Naive thymus-derived CD8-positive, alpha-beta T cell (primary cell): ENCODE measurements at regions not wholly inside any gene's neighbourhood (a gene's known extent, or its start where the extent isn't known, plus 50 kb on each side); places are given as distances from the start of the nearest gene placed in this dataset.
"Not testable (repeated sequence)": the region's sequence is repeated elsewhere in the genome, so short reads cannot be mapped to it uniquely, and the experiment has no call there.

Experiments
- ATAC-seq, 2 donors: fragments of 150-1000 bp; cut with Tn5 transposase in 1 of 2; sonication (Bioruptor Pico), chemical (Tn5 transposase) in 1 of 2; 1 replicate in 1 of 2; 2 replicates in 1 of 2; pipeline ENCODE4 v1.10.0; 2021; ENCODE audit warnings: mild to moderate bottlenecking in 2 of 2, moderate library complexity in 2 of 2
- POLR2A ChIA-PET: fragments of 350-600 bp; sonication (Branson Sonifier 250); formaldehyde crosslinking; loops from one replicate; lab custom pipeline; 2021; ENCODE audit warnings: antibody characterized with exemption; lab: Charles Lee
- DNase-seq, 10 donors: peaks; one replicate each; pipeline versions ENCODE4 v3.0.0 to v3.0.0-alpha.2; 2020 to 2022
- H3K27ac Mint-ChIP-seq, 10 donors: one replicate each; pipeline ENCODE4 v1.8.0; 2020 to 2022; ENCODE audit warnings: mild to moderate bottlenecking in 10 of 10, mixed read lengths in 10 of 10, moderate library complexity in 4 of 10, inconsistent platforms in 1 of 10
- H3K27me3 Mint-ChIP-seq, 5 donors: one replicate each; pipeline ENCODE4 v1.8.0; 2021 to 2022; ENCODE audit warnings: mixed read lengths in 5 of 5
- H3K36me3 Mint-ChIP-seq, 3 donors: one replicate each; pipeline ENCODE4 v1.8.0; 2020 to 2022; ENCODE audit warnings: mixed read lengths in 3 of 3, mild to moderate bottlenecking in 2 of 3, inconsistent platforms in 1 of 3
- H3K4me1 Mint-ChIP-seq, 4 donors: one replicate each; pipeline ENCODE4 v1.8.0; 2021 to 2022; ENCODE audit warnings: mixed read lengths in 4 of 4
- H3K4me3 Mint-ChIP-seq, 10 donors: one replicate each; pipeline ENCODE4 v1.8.0; 2020 to 2022; ENCODE audit warnings: mild to moderate bottlenecking in 10 of 10, mixed read lengths in 10 of 10, moderate library complexity in 6 of 10, inconsistent platforms in 1 of 10
- H3K9me3 Mint-ChIP-seq, 9 donors: one replicate each; pipeline ENCODE4 v1.8.0; 2020 to 2022; ENCODE audit warnings: mixed read lengths in 9 of 9, mild to moderate bottlenecking in 3 of 9, inconsistent platforms in 1 of 9, moderate library complexity in 1 of 9

DNA sequence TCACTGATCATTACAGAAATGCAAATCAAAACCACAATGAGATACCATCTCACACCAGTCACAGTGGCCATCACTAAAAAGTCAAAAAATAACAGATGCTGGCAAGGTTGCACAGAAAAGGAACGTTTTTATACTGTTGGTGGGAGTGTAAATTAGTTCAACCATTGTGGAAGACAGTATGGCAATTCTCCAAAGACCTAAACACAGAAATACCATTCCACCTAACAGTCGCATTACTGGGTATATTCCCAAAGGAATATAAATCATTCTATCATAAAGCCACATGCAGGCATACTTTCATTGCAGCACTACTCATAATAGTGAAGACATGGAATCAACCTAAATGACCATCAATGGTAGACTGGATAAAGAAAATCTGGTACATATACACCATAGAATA is 83.2 kb upstream of the ARID5B start:
- H3K27ac Mint-ChIP-seq, H3K27me3 Mint-ChIP-seq, H3K4me3 Mint-ChIP-seq, ATAC-seq, H3K9me3 Mint-ChIP-seq, H3K4me1 Mint-ChIP-seq, DNase-seq, H3K36me3 Mint-ChIP-seq, POLR2A ChIA-PET: not testable (repeated sequence)

DNA sequence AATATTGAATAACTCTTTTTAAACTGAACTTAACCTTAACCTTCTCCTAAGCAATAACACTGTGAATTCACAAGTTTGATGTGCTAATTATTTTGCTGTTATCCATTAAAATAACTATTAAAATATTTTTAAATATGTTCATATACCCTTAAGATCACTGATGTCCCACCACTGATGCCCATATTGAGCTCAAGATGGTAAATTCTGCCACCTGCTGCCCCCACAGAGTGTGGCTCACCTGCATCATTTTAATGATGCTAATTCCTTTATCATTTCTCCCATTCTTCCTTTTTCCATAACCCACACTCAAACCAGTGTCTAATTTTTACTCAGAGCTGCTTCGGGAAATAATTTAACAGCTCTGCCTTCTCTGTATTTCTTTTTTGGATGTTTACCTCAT is 82.3 kb upstream of the ARID5B start:
- H3K27ac Mint-ChIP-seq = no peak overlapping the region
- DNase-seq (no peak), ATAC-seq (no peak)
- H3K27me3 Mint-ChIP-seq = peaks cover 0 to 4% (median 0%) of the 10 kb centered on the region in 5 donors
- H3K4me1 Mint-ChIP-seq = no peaks in the 10 kb centered on the region
- POLR2A ChIA-PET = interaction anchor here (0.6 kb wide), 1 partner anchor 37 kb away, joined by 3 read pairs; no protein-coding TSS in a partner anchor
- H3K9me3 Mint-ChIP-seq = no peaks in the 10 kb centered on the region
- H3K36me3 Mint-ChIP-seq = no peaks in the 10 kb centered on the region
- no peak overlapping the region for H3K4me3 Mint-ChIP-seq

DNA sequence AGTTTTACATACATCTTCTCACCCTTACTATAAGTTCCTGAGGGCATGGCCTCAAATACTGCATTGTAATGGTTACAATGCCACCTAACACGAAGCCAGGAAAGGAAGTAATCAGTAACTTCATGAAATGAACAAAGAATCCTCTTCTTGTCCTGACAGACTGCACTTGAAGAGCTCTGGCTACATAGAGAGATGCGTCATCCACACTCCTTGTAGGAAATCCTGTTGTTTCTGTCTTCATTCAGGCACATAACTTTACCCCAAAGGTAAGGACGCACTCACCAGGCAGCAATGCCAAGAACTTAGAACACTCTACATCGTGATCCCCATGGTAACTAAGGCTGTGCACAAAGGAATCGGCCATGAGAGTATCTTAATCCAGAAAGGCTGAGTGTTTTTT is 80.3 kb upstream of the ARID5B start:
- no peaks in the 10 kb centered on the region for H3K36me3 Mint-ChIP-seq
- no peak overlapping the region for H3K27ac Mint-ChIP-seq
- no peaks in the 10 kb centered on the region for H3K4me1 Mint-ChIP-seq
- ATAC-seq = no peak
- peaks cover 0 to 4% (median 0%) of the 10 kb centered on the region in 5 donors for H3K27me3 Mint-ChIP-seq
- DNase-seq = no peak
- no peaks in the 10 kb centered on the region for H3K9me3 Mint-ChIP-seq
- POLR2A ChIA-PET = no interaction called here
- H3K4me3 Mint-ChIP-seq = no peak overlapping the region

DNA sequence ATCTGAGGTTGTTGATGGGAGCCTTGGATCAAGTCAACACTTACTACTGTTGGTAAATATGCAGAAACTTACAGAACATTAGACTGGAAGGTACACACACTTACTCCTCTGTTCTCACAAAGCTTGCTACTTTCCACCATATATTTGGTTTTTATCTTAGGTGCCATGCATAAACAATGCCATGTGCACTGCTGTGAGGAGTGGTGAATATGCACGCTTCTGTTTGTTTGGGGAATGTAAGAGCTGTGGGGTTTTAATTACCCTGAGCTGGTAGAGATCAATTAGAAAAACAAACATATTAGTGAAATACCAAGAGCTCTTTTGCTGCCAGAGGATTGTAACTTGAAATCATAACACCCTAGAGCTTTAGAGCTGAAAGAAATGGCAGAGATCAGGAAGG is 79.8 kb upstream of the ARID5B start:
- Mint-ChIP-seq H3K4me1 (no peaks in the 10 kb centered on the region), H3K27ac (no peak overlapping the region), H3K36me3 (no peaks in the 10 kb centered on the region), H3K4me3 (no peak overlapping the region), H3K9me3 (no peaks in the 10 kb centered on the region), H3K27me3 (peaks cover 0 to 4% (median 0%) of the 10 kb centered on the region in 5 donors)
- DNase-seq = no peak
- ATAC-seq = no peak
- POLR2A ChIA-PET = no interaction called here

DNA sequence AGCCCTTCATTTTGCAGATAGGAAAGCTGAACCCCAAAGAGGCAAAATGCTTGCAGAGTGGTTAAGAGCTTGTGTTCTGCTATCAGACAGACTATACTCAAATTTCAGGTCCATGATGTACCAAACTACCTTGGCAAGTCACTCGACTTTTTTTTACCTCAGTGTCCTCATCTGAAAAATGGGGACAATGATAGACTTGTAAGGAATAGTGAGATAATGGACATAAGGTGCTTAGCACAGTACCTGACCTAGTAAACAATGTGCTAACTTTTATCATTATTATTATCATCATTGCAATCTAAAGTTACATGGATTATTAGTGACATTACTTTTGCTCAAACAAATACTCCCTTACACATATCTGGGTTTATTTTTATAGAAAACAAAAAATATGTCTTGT is 79.4 kb upstream of the ARID5B start:
- Mint-ChIP-seq H3K9me3 (no peaks in the 10 kb centered on the region), H3K4me3 (no peak overlapping the region), H3K4me1 (no peaks in the 10 kb centered on the region), H3K27ac (no peak overlapping the region), H3K27me3 (peaks cover 0 to 4% (median 0%) of the 10 kb centered on the region in 5 donors), H3K36me3 (no peaks in the 10 kb centered on the region)
- DNase-seq (no peak), ATAC-seq (no peak)
- POLR2A ChIA-PET = no interaction called here

DNA sequence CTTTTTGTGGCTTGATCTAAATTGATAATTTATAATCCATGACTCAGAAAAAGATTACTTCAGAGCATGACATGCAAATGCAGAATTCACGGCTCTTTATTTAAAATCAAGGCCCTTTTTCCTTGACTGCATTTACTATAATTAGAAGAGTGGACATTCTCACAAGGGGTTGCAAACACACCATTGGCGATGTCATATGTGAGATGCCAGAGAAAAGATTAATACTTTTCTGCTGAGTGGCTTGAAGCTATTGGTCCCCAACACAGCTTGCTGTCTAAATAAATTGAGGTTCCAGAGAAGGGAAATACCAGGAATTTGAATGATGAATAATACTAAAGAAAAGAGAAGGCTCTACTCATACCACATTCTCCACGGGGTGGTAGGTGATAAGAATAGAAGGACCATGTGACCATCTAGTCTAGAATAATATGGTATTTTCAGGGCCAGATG is 78.7 kb upstream of the ARID5B start:
- Mint-ChIP-seq H3K36me3 (no peaks in the 10 kb centered on the region), H3K9me3 (no peaks in the 10 kb centered on the region), H3K4me1 (no peaks in the 10 kb centered on the region), H3K27me3 (peaks cover 0 to 4% (median 0%) of the 10 kb centered on the region in 5 donors), H3K4me3 (no peak overlapping the region), H3K27ac (no peak overlapping the region)
- DNase-seq = no peak
- ATAC-seq = no peak
- POLR2A ChIA-PET = no interaction called here

DNA sequence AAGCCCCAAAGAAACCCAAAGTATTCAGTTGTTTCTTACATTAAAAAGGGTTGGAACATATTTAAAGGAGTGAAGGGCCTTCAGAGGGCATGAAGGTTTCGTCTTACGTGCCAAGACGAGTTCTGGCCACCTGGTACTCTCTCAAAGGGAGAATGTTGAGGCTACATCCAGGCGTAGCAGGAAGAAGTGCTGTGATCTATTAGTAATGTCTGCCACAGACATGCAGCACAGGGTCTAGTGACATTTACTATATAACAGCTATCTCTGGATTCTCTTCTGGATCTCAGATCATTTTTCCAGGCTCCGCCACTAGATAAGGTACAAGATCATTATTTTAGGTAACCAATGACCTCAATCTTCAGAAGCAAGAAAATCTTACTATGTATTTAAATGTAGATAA is 76.5 kb upstream of the ARID5B start:
- POLR2A ChIA-PET = no interaction called here

DNA sequence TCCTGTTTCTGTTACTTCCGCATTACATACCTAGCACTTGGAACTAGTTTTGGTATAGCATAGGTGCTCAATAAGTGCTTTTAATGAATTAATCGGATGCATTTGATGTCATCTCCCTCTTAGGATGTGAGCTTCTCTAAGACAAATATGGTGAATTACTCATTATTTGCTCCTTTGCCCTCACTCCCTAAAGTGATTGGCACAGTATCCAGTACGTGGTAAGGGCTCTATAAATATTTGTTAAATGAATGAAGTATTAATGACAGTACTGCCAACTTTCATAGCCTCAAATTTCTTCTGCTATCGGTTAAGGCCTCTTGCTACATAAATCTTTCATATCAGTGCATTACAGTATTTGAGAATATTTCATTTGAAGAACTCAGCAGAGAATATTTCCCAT is 75.9 kb upstream of the ARID5B start:
- no peak overlapping the region for H3K27ac Mint-ChIP-seq
- no peak for DNase-seq
- H3K27me3 Mint-ChIP-seq = peaks cover 0 to 4% (median 0%) of the 10 kb centered on the region in 5 donors
- POLR2A ChIA-PET = no interaction called here
- no peaks in the 10 kb centered on the region for H3K9me3 Mint-ChIP-seq
- no peaks in the 10 kb centered on the region for H3K4me1 Mint-ChIP-seq
- H3K36me3 Mint-ChIP-seq = no peaks in the 10 kb centered on the region
- no peak for ATAC-seq
- no peak overlapping the region for H3K4me3 Mint-ChIP-seq

More for the DNA sequence above, 76.5 kb upstream of the ARID5B start:
- H3K27ac Mint-ChIP-seq = no peak overlapping the region
- H3K4me3 Mint-ChIP-seq = no peak overlapping the region
- H3K9me3 Mint-ChIP-seq = no peaks in the 10 kb centered on the region
- ATAC-seq (no peak), DNase-seq (no peak)
- no peaks in the 10 kb centered on the region for H3K4me1 Mint-ChIP-seq
- no peaks in the 10 kb centered on the region for H3K36me3 Mint-ChIP-seq
- H3K27me3 Mint-ChIP-seq = peaks cover 0 to 4% (median 0%) of the 10 kb centered on the region in 5 donors

DNA sequence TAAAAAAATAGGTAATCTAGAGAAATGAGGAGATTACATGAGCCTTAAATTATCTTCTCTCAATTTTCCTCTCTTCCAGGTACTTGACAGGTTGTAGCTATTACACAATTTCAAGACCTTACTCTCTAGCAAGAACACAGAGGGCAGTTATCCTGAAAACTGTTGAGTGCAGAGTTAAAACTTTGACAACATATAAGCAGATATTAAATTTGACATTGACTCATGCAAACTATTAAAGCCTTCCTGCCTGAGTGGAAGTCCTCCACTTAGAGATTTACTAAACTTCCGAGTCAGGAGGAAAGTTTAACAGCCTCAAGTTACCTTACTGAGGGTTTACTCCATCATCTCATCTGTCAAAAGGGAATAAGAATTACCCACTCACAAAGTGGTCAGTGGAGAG is 73.5 kb upstream of the ARID5B start:
- H3K27ac Mint-ChIP-seq = no peak overlapping the region
- POLR2A ChIA-PET = no interaction called here
- peaks cover 0 to 4% (median 0%) of the 10 kb centered on the region in 5 donors for H3K27me3 Mint-ChIP-seq
- no peaks in the 10 kb centered on the region for H3K9me3 Mint-ChIP-seq
- ATAC-seq (no peak), DNase-seq (no peak)
- no peaks in the 10 kb centered on the region for H3K4me1 Mint-ChIP-seq
- no peaks in the 10 kb centered on the region for H3K36me3 Mint-ChIP-seq
- H3K4me3 Mint-ChIP-seq = no peak overlapping the region

DNA sequence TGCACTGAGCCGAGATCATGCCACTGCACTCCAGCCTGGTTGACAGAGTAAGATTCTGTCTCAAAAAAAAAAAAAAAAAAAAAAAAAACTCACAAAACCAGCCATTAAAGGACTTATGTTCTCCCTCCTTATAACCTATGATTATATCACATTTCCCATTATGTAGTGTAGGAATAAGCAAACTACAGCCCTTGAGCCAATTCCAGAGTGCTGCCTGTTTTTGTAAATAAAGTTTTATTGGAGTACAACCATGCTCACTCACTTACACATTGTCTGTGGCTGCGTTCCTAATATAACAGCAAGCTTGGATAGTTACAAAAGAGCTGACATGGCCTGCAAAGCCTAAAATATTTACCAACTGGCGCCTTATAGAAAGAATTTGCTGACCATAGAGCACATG is 72.7 kb upstream of the ARID5B start:
- H3K9me3 Mint-ChIP-seq = no peaks in the 10 kb centered on the region
- no peak overlapping the region for H3K4me3 Mint-ChIP-seq
- no peaks in the 10 kb centered on the region for H3K4me1 Mint-ChIP-seq
- H3K36me3 Mint-ChIP-seq = no peaks in the 10 kb centered on the region
- peaks cover 0 to 4% (median 0%) of the 10 kb centered on the region in 5 donors for H3K27me3 Mint-ChIP-seq
- POLR2A ChIA-PET = no interaction called here
- DNase-seq = no peak
- no peak for ATAC-seq
- H3K27ac Mint-ChIP-seq = no peak overlapping the region

DNA sequence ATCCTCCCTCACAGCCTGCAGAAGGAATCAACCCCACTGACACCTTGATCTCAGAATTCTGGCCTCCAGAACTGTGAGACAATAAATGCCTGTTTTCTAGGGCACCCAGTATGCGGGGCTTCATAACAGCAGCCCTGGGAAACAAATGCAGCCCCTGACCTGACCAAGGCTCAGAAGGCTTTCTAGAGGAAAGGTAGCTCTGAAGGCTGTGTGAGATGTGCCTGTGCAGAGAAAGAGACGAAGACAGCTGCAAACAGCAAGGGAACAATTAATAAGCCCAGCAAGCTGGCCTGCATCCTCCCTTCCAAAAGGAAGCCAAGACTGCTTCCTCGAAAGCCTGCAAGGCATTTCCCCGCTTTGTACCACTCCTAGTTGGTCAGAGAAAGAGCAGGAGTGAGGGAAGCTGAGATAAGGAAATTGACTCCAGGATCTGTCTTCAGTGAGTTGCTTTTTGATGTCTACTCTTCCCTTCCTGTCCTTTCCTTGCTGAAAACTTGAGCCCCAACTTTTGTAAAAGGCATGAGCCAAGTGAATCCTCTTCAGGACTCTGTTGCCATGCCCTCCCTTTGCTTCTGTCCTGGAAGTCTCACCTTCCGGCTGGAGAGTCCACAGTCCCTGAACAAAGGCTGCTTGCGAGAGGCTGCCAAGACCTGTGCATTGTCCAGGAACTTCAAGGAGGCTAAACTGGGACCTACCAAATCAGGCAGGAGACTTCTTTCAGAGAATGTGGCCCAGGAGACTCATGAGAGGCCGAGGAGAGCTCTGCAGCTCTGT is 71.2 kb upstream of the ARID5B start:
- no peaks in the 10 kb centered on the region for H3K36me3 Mint-ChIP-seq
- no peaks in the 10 kb centered on the region for H3K9me3 Mint-ChIP-seq
- no peak overlapping the region for H3K27ac Mint-ChIP-seq
- no peaks in the 10 kb centered on the region for H3K4me1 Mint-ChIP-seq
- ATAC-seq = no peak
- DNase-seq = no peak
- POLR2A ChIA-PET = no interaction called here
- no peak overlapping the region for H3K4me3 Mint-ChIP-seq
- H3K27me3 Mint-ChIP-seq = peaks cover 0 to 4% (median 0%) of the 10 kb centered on the region in 5 donors

DNA sequence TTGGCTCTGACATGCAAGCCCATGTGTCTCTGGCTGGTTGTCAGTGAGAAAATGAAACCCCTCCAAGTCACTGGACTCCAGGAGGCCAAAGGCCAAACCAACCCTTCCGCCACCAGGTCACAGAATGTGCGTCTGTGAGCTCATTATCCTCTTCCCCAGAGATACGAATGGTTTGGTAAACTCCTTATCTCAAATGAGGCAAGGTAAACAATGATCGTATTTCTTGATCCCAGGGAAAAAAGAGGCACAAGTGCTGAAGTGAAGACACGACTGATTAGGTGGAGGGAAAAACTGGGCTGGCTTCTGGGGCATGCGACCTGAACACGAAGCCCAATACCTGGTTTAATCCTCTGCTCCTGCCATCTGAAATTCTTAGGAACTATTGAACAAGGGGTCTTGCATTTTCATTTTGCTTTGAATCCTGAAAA is 70.6 kb upstream of the ARID5B start:
- H3K27me3 Mint-ChIP-seq = peaks cover 0 to 4% (median 0%) of the 10 kb centered on the region in 5 donors
- H3K4me1 Mint-ChIP-seq = no peaks in the 10 kb centered on the region
- POLR2A ChIA-PET = no interaction called here
- no peaks in the 10 kb centered on the region for H3K36me3 Mint-ChIP-seq
- DNase-seq (no peak), ATAC-seq (no peak)
- no peak overlapping the region for H3K4me3 Mint-ChIP-seq
- no peak overlapping the region for H3K27ac Mint-ChIP-seq
- no peaks in the 10 kb centered on the region for H3K9me3 Mint-ChIP-seq

DNA sequence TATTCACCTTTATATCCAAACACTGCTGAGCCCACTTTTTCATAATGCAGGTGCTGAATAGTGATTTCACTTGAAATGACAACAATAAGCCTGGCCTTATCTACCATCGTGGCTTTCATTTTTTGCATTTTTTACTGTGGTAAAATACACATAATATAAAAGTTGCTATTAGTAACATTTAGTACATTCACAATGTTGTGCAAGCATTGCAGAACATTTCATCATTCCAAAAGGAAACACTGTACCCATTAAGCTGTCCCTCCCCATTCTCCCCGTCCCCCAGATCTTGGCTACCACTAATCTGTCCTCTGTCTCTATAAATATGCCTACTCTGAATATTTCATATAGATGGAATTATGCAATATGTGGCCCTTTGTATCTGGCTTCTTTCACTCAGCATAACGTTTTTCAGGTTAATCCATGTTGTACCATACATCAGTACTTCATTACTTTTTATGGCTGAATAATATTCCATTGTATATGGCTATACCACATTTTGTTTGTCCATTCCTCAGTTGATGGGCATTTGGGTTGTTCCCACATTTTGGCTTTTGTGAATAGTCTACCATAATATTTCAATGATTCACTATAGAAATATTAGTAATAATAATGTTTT is 68.5 kb upstream of the ARID5B start:
- no peaks in the 10 kb centered on the region for H3K4me1 Mint-ChIP-seq
- peaks cover 0 to 4% (median 0%) of the 10 kb centered on the region in 5 donors for H3K27me3 Mint-ChIP-seq
- no peak overlapping the region for H3K27ac Mint-ChIP-seq
- H3K36me3 Mint-ChIP-seq = no peaks in the 10 kb centered on the region
- ATAC-seq = no peak
- H3K9me3 Mint-ChIP-seq = no peaks in the 10 kb centered on the region
- no peak overlapping the region for H3K4me3 Mint-ChIP-seq
- DNase-seq = no peak
- POLR2A ChIA-PET = no interaction called here
